ENCODE measurements at regions not wholly inside any gene's neighbourhood (a gene's known extent, or its start where the extent isn't known, plus 50 kb on each side); places are given as distances from the start of the nearest gene placed in this dataset.
A peak's percentile ranks its signal among the peaks of the same experiment; 100 is the strongest.

DNA sequence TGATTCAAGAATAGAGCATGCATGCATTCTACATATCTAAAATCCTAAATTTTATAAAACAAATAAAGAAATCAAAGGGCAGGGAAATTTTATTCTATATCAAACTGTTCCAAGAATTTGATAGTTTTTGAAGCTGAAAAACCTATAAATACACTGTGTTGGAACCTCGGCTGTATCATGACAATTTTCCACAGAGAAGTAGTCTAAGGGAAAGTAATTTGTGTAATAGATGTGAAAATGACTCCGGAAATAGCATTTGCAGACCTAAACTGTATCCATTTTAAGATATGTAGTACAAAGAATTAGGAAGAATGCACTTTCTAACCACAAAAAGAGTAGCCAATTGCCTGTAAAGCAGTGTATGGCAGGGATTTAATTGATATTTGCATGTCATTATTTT is 112.5 kb upstream of the WDR17 start:
- Histone ChIP-seq H3K9me2 (replicated peaks; ENCODE audit: insufficient read depth, low read length) (no peaks in the 10 kb centered on the region), H3K9me3 (ENCODE audit: insufficient read depth, low read length) (no peaks in the 10 kb centered on the region), H3K79me2 (ENCODE audit: insufficient read depth, low read length) (no peaks in the 10 kb centered on the region), H3K9ac (ENCODE audit: low read length) (no peak overlapping the region), H2AFZ (ENCODE audit: low read depth, low read length, severe bottlenecking) (no peak overlapping the region), H3F3A (ENCODE audit: insufficient read depth) (no peaks in the 10 kb centered on the region), H3K4me3 (ENCODE audit: insufficient read depth, low read length, poor library complexity, severe bottlenecking) (no peak overlapping the region), H4K20me1 (ENCODE audit: low read depth, low read length) (no peaks in the 10 kb centered on the region), H3K4me2 (ENCODE audit: low read depth, low read length, poor library complexity, severe bottlenecking) (no peak overlapping the region), H3K36me3 (ENCODE audit: low read length) (no peaks in the 10 kb centered on the region), H3K27ac (ENCODE audit: low read depth, low read length) (no peak overlapping the region), H3K27me3 (ENCODE audit: low read length) (no peaks in the 10 kb centered on the region)
- no peak for TF ChIP-seq EZH2phosphoT487 (conservative IDR thresholded peaks at IDR 0.05; ENCODE audit: low read length)
- TF ChIP-seq, protein P1, sequence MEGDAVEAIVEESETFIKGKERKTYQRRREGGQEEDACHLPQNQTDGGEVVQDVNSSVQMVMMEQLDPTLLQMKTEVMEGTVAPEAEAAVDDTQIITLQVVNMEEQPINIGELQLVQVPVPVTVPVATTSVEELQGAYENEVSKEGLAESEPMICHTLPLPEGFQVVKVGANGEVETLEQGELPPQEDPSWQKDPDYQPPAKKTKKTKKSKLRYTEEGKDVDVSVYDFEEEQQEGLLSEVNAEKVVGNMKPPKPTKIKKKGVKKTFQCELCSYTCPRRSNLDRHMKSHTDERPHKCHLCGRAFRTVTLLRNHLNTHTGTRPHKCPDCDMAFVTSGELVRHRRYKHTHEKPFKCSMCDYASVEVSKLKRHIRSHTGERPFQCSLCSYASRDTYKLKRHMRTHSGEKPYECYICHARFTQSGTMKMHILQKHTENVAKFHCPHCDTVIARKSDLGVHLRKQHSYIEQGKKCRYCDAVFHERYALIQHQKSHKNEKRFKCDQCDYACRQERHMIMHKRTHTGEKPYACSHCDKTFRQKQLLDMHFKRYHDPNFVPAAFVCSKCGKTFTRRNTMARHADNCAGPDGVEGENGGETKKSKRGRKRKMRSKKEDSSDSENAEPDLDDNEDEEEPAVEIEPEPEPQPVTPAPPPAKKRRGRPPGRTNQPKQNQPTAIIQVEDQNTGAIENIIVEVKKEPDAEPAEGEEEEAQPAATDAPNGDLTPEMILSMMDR (IDR thresholded peaks at IDR 0.05; ENCODE audit: insufficient read depth, low read length, poor library complexity, severe bottlenecking), result no peak

DNA sequence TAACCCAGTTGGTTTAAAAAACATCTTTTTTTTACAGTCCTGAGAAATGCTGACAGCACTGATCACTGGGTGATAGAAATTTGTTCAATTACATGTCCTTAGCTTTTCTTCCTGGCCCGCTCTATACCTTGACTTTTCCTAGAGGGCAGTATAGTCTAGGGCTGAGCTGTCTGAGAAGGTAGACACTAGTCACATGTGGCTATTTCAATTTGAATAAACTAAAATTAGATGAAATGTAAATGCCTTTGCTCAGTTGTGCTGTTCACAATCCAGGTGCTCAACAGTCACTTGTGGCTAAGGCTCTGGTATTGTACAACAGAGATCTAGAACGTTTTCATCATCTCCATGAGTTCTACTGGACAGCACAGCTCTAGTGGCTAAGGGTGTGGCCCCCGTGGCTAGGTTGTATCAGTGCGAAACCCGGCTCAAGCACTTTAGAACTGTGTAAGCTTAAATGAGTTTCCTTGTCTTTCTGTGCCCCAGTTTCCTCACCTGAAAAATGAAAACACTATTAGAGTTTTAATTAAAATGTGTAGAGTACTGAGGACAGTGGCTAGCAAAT is 111.6 kb upstream of the WDR17 start:
- Histone ChIP-seq H3K9me2 (replicated peaks; ENCODE audit: insufficient read depth, low read length) (no peaks in the 10 kb centered on the region), H3K27ac (ENCODE audit: low read depth, low read length) (peak overlapping the region; percentile 61), H4K20me1 (ENCODE audit: low read depth, low read length) (no peaks in the 10 kb centered on the region), H3K9me3 (ENCODE audit: insufficient read depth, low read length) (no peaks in the 10 kb centered on the region), H2AFZ (ENCODE audit: low read depth, low read length, severe bottlenecking) (peak overlapping the region; percentile 15), H3K4me2 (ENCODE audit: low read depth, low read length, poor library complexity, severe bottlenecking) (peak overlapping the region; percentile 27), H3K79me2 (ENCODE audit: insufficient read depth, low read length) (no peaks in the 10 kb centered on the region), H3F3A (ENCODE audit: insufficient read depth) (no peaks in the 10 kb centered on the region), H3K36me3 (ENCODE audit: low read length) (no peaks in the 10 kb centered on the region), H3K4me3 (ENCODE audit: insufficient read depth, low read length, poor library complexity, severe bottlenecking) (no peak overlapping the region), H3K9ac (ENCODE audit: low read length) (no peak overlapping the region), H3K27me3 (ENCODE audit: low read length) (no peaks in the 10 kb centered on the region)
- no peak for TF ChIP-seq EZH2phosphoT487 (conservative IDR thresholded peaks at IDR 0.05; ENCODE audit: low read length)
- TF ChIP-seq, protein P1 (IDR thresholded peaks at IDR 0.05; ENCODE audit: insufficient read depth, low read length, poor library complexity, severe bottlenecking), result peak; percentile 37

DNA sequence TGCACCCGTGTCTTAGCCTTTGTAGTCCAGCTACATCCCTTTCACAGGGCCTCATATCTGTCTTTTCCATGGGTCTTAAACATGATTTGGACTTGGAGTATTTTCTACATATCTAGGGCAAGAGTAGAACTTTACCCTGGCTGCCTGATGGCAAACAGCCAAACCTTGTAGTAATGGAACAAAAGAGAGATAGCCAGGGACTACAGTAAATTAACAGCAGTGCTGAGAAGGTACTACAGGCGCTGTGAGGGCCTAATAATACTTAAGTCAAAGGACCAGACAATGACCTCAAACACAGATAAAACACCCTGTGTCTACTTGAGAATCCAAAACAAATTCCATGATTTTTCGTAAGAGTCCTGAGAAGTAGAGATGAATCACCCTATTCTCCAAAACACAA is 111.0 kb upstream of the WDR17 start:
- no peaks in the 10 kb centered on the region for H3K36me3 ChIP-seq (ENCODE audit: low read length)
- H3K4me2 ChIP-seq (ENCODE audit: low read depth, low read length, poor library complexity, severe bottlenecking), result peak overlapping the region; percentile 27

More for the DNA sequence above, 111.0 kb upstream of the WDR17 start:
- no peak for TF ChIP-seq EZH2phosphoT487 (conservative IDR thresholded peaks at IDR 0.05; ENCODE audit: low read length)
- TF ChIP-seq, protein P1 (IDR thresholded peaks at IDR 0.05; ENCODE audit: insufficient read depth, low read length, poor library complexity, severe bottlenecking), result no peak
- Histone ChIP-seq H4K20me1 (ENCODE audit: low read depth, low read length) (no peaks in the 10 kb centered on the region), H3K4me3 (ENCODE audit: insufficient read depth, low read length, poor library complexity, severe bottlenecking) (no peak overlapping the region), H3K9me3 (ENCODE audit: insufficient read depth, low read length) (no peaks in the 10 kb centered on the region), H3K79me2 (ENCODE audit: insufficient read depth, low read length) (no peaks in the 10 kb centered on the region), H3K27me3 (ENCODE audit: low read length) (no peaks in the 10 kb centered on the region), H2AFZ (ENCODE audit: low read depth, low read length, severe bottlenecking) (peak overlapping the region; percentile 15), H3K9me2 (replicated peaks; ENCODE audit: insufficient read depth, low read length) (no peaks in the 10 kb centered on the region), H3K9ac (ENCODE audit: low read length) (no peak overlapping the region), H3K27ac (ENCODE audit: low read depth, low read length) (peak overlapping the region; percentile 61), H3F3A (ENCODE audit: insufficient read depth) (no peaks in the 10 kb centered on the region)
